ENCODE measurements at regions not wholly inside any gene's neighbourhood (a gene's known extent, or its start where the extent isn't known, plus 50 kb on each side); places are given as distances from the start of the nearest gene placed in this dataset.
A peak's percentile ranks its signal among the peaks of the same experiment; 100 is the strongest.

DNA sequence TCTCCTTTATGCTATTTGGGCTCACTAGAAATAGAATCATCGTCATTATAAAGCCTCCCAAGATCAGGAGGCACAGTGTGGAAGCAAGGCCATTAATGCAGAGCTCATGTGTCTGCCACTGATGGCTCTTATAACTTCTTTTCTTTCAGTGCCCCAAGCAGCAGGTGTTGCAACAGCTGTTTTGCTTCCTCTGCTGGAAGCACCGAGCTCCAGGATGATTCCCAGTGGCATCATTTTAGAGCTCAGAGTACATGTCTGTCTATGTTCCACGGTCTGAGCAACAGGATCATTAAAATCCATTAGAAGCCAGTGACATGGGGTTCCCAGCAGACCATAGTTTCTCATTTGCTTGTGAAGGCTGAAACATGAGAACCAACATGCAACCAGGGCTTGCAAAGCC lies 803.0 kb upstream of the FAT3 start:
- DNase-seq: peak; percentile 61

DNA sequence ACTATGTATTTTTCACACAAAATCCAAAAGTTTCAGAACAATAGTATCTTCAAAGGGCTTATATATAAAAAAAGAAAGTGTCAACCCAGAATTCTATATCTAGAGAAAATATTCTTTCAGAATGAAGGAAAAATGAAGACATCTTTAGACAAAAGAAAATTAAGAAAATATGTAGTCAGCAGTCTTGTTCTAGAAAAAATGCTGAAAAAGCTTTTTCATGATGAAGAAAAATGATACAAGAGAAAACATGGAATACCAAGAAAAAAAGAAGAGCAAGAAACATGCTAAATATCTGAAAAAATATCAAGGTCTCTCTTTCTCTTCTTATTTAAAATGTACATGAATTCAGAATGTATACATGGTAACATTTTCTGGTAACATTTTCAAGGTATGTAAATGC lies 816.8 kb upstream of the FAT3 start:
- no peak for DNase-seq

- DNase-seq: no peak
These were observed 818.6 kb upstream of the FAT3 start for GRCh38 chr11:91406009-91406408.

- DNase-seq: no peak
These were observed 820.3 kb upstream of the FAT3 start for GRCh38 chr11:91404344-91404743.

DNA sequence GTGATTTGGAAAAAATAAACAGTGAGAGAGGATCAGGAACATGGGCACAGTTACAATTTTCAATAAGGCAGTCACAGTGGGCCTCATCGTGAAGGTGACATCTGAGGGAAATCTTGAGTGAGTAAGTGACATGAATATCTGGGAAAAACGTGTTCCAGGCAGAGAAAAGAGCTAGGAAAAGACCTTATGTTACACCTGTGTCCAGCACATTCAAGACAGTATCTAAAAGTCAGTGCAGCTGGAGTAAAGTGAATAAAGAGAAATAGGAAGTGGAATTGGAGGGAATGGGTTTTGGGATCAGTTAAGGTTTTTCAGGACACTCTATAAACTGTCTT lies 827.5 kb upstream of the FAT3 start:
- no peak for DNase-seq

- DNase-seq: peak; percentile 80
These were observed 828.1 kb upstream of the FAT3 start for GRCh38 chr11:91396236-91397133.

- DNase-seq: peak; percentile 62
These were observed 829.7 kb upstream of the FAT3 start for GRCh38 chr11:91394727-91395414.

- DNase-seq: peak; percentile 45
These were observed 830.4 kb upstream of the FAT3 start for GRCh38 chr11:91394073-91394726.

GRCh38 chr11:91382946-91383345 lies 841.7 kb upstream of the FAT3 start:
- DNase-seq: no peak

DNA sequence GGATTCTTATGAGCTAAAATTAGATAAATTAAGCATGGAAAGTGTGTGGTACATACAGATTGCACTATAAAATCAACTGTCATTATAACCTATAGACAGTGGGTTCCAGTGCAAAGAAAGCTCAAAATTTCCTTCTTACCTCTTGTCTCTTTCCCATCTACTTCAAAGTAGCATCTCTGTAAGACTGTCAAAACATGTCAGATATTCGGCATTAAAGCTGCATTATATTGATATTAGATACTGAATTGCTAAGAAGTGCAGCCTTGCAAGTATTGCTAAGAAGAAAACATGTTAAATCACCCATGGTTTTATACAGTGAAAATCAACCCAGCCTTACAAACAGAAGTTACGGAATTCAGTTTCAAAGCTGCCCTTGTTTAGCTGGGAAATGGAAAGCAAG lies 849.8 kb upstream of the FAT3 start:
- no peak for DNase-seq

GRCh38 chr11:91373497-91373896 lies 851.1 kb upstream of the FAT3 start:
- DNase-seq: no peak

GRCh38 chr11:91366816-91367215 lies 857.8 kb upstream of the FAT3 start:
- no peak for DNase-seq

GRCh38 chr11:91365986-91366585 lies 858.5 kb upstream of the FAT3 start:
- DNase-seq: no peak

- DNase-seq: no peak
These were observed 873.7 kb upstream of the FAT3 start for GRCh38 chr11:91350931-91351330.

GRCh38 chr11:91326751-91327150 lies 897.9 kb upstream of the FAT3 start:
- no peak for DNase-seq

GRCh38 chr11:91326280-91326679 lies 898.3 kb upstream of the FAT3 start:
- no peak for DNase-seq

DNA sequence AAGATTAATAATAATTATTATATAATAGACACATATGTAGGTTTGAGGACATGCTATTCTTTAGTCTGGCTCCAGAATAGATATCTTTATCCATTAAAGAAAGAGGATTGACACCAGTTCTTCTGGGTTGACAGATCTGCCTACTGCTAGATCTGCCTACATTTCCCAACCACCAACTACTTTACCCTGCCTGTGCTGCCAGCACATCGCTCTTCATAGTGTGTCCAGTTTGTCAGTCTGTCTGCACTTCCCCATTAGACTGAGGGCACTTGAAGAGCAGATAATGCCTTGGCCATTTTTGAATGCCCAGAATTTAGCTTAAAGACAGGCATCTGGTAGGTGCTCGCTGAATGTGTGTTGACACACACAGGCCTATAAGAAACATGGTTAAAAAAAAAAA lies 910.1 kb upstream of the FAT3 start:
- DNase-seq: no peak

- DNase-seq: no peak
These were observed 912.1 kb upstream of the FAT3 start for GRCh38 chr11:91312541-91312940.

DNA sequence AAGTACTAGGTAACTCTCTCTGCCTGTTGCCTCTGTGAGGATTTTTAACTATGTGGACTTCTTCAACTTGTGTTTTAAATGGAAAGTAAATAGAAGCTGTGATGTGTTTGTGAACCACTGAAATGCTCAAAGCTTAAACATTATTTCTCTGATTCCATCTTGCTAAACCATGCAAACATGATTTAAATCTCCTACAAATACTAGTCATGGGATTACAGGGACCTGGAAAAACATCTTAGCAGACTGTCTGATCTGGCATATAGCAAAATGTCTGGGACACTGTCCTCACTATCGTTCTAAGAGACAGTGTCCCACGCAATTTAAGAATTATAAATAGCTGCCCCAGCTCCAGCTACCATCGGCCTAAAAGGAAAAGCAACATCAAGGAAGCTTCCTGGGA lies 914.5 kb upstream of the FAT3 start:
- no peak for DNase-seq

DNA sequence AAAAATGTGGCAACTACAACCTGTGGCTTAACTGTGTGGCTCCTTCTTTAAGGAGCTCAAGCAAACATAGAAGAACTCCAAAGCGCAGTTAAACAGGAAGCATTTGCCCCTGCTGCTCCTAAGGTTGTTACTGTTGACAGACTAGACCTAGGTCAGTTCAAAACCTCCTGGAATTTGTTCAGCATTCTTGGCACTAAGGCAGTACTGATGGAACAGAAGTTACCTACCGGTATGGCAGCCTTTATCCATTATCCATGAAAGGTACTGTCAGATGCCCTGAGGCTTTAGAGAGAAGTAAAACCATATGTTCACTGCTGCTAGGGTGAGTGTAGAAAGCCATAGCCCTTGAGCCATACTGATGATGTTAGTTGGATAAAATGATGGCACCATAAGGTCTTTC lies 916.5 kb upstream of the FAT3 start:
- no peak for DNase-seq

DNA sequence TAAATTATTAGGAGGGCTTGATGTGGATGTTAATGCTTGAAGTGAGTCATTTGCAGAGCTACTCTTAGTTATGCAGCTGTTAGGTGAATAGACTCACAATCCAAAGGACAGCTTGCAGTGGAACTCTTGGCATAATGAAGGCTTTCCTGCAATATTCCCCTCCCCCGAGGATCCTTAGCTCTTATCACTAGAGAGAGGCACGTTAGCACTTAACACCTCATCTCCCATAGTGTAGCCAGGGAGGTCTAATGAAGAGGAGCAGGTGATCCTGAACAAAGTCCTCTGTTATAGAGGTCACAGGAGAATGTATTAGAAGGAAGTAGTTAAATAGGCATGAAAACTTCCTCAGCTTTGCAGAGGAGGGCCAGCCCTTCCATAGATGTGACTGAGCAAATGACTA lies 919.2 kb upstream of the FAT3 start:
- DNase-seq: peak; percentile 78

GRCh38 chr11:91303749-91304148 lies 920.9 kb upstream of the FAT3 start:
- DNase-seq: no peak

GRCh38 chr11:91299980-91300379 lies 924.6 kb upstream of the FAT3 start:
- no peak for DNase-seq

GRCh38 chr11:91296629-91297028 lies 928.0 kb upstream of the FAT3 start:
- DNase-seq: no peak
